22Rv1 (cell line): ENCODE measurements at regions not wholly inside any gene's neighbourhood (a gene's known extent, or its start where the extent isn't known, plus 50 kb on each side); places are given as distances from the start of the nearest gene placed in this dataset.

Experiments
- H3K27ac ChIP-seq: fragments of 450-650 bp; 2 replicates; pipeline ENCODE4 v1.5.1; 2017
- ZFX ChIP-seq: fragments of 450-650 bp; IDR thresholded peaks from 2 replicates; pipeline ENCODE4 v1.6.1; 2017; ENCODE audit warnings: antibody characterized with exemption, borderline replicate concordance
- TF ChIP-seq, protein P1 (sequence below): fragments of 450-650 bp; IDR thresholded peaks from 2 replicates; pipeline ENCODE4 v1.5.1; 2017; ENCODE audit warnings: mild to moderate bottlenecking

DNA sequence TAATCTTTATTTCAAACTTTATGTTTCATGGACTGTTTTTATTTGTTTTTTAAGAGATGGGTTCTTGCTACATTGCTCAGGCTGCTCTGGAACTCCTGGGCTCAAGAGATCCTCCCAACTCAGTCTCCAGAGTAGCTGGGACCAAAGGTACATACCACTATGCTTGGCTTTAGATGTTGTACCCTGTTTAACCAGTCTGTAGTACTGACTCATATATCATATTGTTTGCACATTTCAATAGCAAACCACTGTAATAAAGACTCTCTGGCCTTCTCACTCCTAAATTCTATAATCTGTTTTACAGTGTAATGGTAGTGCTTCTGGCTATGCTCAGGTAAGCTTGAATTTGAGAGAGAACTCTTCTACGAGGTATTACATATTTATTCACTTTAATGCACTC, 413.6 kb upstream of the PCDH15 start:
- no peak for TF ChIP-seq ZFX
- TF ChIP-seq, protein P1, sequence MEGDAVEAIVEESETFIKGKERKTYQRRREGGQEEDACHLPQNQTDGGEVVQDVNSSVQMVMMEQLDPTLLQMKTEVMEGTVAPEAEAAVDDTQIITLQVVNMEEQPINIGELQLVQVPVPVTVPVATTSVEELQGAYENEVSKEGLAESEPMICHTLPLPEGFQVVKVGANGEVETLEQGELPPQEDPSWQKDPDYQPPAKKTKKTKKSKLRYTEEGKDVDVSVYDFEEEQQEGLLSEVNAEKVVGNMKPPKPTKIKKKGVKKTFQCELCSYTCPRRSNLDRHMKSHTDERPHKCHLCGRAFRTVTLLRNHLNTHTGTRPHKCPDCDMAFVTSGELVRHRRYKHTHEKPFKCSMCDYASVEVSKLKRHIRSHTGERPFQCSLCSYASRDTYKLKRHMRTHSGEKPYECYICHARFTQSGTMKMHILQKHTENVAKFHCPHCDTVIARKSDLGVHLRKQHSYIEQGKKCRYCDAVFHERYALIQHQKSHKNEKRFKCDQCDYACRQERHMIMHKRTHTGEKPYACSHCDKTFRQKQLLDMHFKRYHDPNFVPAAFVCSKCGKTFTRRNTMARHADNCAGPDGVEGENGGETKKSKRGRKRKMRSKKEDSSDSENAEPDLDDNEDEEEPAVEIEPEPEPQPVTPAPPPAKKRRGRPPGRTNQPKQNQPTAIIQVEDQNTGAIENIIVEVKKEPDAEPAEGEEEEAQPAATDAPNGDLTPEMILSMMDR = no peak
- H3K27ac ChIP-seq = no peak overlapping the region

DNA sequence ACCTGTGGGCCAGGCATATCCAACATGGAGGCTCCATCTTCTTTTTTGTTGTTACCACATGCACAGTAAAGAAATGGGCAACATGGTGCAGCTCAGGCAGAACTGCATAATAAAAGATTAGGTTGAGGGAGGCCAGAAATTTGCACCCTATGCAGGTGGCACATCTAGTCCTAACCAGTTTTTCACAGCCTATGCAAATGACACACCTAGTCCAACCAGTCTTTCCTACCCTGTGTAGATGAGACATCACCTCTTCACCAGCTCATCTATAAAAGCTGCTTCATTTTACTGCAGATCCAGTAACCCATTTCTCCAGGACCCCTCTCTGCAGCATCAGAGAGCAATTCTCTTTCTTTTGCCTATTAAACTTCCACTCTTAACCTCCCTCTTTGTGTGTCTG, 411.0 kb upstream of the PCDH15 start:
- TF ChIP-seq ZFX = no peak
- TF ChIP-seq, protein P1 = no peak
- no peak overlapping the region for H3K27ac ChIP-seq

DNA sequence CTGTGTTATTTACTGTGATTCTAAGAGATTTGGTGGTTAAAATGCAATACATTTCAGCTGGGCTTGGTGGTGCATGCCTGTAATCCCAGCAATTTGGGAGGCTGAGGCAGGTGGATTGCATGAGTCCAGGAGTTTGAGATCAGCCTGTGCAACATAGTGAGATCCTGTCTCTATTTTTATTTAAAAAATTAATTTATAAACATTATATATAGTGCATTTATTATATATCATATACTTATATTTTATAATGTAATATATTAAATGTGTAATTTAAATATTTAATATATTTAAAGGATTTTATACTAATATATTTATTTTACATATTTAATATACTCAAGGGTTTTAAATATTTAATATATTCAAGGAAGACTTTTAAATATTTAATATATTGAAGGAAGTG, 402.8 kb upstream of the PCDH15 start:
- TF ChIP-seq ZFX = no peak
- TF ChIP-seq, protein P1 = no peak
- H3K27ac ChIP-seq = no peak overlapping the region

DNA sequence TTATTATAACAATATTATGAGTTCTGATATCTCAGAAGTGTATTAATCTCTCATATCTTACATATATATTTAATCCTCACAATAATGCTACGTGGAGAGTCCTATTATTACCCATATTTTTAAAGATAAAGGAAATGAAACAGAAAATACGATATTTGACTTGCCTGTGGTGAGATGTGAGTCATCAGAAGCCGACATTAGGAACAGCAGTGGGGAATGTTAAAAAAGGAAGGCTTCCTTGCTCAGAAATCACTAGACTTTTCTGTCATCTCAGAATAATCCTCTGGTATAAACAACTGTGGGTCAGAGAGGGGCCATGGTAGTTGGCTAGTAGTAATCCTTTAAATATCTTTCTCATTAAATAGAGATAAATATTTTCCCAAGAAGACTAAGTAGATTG, 402.3 kb upstream of the PCDH15 start:
- TF ChIP-seq, protein P1 = no peak
- no peak for TF ChIP-seq ZFX
- no peak overlapping the region for H3K27ac ChIP-seq

DNA sequence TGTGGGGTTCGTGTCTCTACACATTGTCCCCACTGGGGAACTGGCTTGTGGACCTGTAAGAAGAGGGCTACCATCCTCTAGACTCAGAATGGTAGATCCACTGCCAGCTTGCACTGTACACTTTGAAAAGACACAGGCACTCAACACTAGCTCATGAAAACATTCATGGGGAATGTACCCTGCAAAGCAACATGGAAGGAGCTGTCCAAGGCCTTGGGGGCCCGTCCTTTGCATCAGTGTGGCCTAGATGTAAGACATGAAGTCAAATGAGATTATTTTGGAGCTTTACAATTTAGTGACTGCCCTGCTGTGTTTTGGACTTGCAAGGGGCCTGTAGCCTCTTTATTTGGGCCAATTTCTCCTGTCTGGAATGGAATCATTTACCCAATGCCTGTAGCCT, 399.0 kb upstream of the PCDH15 start:
- TF ChIP-seq, protein P1 = no peak
- no peak for TF ChIP-seq ZFX
- H3K27ac ChIP-seq = no peak overlapping the region

DNA sequence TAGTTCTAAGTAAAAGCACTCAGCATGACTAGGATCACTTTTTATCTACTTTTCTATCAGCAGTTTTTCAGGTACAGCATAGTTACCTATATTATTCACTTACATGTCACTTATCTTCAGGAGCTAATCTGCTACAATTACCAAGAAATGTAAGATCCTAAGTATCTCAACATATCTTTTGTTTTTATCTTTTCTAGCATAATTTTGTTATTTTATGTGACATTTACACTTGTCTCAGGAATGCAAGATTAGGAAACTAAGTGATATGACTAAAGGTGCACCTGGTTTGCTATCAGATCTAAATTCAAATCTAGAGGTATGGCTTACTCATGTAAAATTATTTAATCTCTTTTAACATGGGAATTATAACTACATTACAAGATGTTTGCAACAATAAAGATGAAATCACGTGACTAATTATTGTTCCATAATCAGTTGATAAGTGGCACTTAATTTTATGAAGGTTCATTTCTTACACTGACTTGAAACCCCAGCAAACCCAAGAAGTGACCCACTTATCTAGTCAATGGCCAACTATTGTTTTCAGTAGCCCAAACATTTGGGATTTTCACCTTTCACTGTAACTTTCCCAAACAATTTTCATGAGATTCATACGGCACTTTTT, 390.3 kb upstream of the PCDH15 start:
- no peak for TF ChIP-seq ZFX
- TF ChIP-seq, protein P1 = no peak
- no peak overlapping the region for H3K27ac ChIP-seq

DNA sequence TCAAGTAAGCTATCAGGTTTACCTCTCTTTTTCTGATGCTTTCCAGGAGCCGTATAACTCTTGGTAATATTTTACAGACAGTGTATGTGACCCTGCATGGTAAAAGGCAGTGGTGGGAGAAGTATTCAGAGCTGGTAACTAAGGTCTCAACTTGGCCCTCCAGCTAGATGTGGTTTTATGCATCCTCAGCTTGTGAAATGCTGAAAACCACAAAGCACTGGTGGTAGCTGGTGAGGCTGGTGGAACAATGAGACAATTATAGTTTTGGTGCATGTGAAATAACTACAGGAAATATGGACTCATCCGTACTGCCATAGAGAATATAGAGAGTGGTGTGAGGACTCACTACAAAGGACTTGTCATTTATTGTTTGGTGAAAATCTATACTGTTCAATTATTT, 383.0 kb upstream of the PCDH15 start:
- TF ChIP-seq, protein P1 = no peak
- no peak for TF ChIP-seq ZFX
- H3K27ac ChIP-seq = no peak overlapping the region
